ENCODE measurements at regions not wholly inside any gene's neighbourhood (a gene's known extent, or its start where the extent isn't known, plus 50 kb on each side); places are given as distances from the start of the nearest gene placed in this dataset.

DNA sequence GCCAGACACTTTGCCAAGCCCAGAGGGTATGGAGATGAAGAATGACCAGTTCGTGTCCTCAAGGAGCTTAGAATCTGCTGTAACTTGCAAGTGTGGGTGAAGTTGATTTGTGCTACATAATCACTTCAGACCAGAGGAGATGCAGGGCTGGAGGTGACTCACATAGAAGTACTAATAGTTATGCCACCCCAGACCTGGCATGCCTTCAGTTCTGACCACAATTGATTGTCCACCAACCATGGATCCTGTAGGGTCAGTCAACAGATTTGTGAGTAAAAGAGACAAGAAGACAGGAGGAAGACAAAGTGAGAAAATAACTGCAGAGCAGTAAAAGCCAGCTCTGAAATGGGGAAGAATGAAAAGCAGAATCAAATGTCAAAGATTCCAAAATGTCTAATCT, 51.2 kb upstream of the BMPER start:
- TF ChIP-seq, protein P1, sequence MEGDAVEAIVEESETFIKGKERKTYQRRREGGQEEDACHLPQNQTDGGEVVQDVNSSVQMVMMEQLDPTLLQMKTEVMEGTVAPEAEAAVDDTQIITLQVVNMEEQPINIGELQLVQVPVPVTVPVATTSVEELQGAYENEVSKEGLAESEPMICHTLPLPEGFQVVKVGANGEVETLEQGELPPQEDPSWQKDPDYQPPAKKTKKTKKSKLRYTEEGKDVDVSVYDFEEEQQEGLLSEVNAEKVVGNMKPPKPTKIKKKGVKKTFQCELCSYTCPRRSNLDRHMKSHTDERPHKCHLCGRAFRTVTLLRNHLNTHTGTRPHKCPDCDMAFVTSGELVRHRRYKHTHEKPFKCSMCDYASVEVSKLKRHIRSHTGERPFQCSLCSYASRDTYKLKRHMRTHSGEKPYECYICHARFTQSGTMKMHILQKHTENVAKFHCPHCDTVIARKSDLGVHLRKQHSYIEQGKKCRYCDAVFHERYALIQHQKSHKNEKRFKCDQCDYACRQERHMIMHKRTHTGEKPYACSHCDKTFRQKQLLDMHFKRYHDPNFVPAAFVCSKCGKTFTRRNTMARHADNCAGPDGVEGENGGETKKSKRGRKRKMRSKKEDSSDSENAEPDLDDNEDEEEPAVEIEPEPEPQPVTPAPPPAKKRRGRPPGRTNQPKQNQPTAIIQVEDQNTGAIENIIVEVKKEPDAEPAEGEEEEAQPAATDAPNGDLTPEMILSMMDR (IDR thresholded peaks at IDR 0.05), result no peak
- TF ChIP-seq POLR2A (IDR thresholded peaks at IDR 0.05), result no peak

Measured in heart left ventricle (tissue), 13 donors.